Liver (tissue), 7 donors: ENCODE measurements at regions not wholly inside any gene's neighbourhood (a gene's known extent, or its start where the extent isn't known, plus 50 kb on each side); places are given as distances from the start of the nearest gene placed in this dataset.

ENCODE experiments used
- DNase-seq: peaks from one replicate; pipeline ENCODE4 v3.0.0-alpha.2; 2017; ENCODE audit warnings: low spot score
- H3K27ac ChIP-seq, 2 donors: one replicate each; pipeline ENCODE4 v1.7.0; 2013; ENCODE audit warnings: inconsistent platforms in 2 of 2, low read length in 2 of 2, control low read depth in 1 of 2, low read depth in 1 of 2, mild to moderate bottlenecking in 1 of 2
- H3K27me3 ChIP-seq, 4 donors: one replicate each; pipeline versions ENCODE4 v1.6.1 to v1.7.0; 2013; ENCODE audit warnings: low read length in 3 of 4, inconsistent platforms in 1 of 4, mild to moderate bottlenecking in 1 of 4, moderate library complexity in 1 of 4; ENCODE audit not compliant: control insufficient read depth in 4 of 4, insufficient read depth in 4 of 4
- H3K36me3 ChIP-seq, 4 donors: one replicate each; pipeline versions ENCODE4 v1.6.1 to v1.7.0; 2013; ENCODE audit warnings: low read length in 3 of 4, mild to moderate bottlenecking in 3 of 4, low read depth in 1 of 4, moderate library complexity in 1 of 4; ENCODE audit not compliant: control insufficient read depth in 4 of 4, insufficient read depth in 3 of 4
- H3K4me1 ChIP-seq, 4 donors: one replicate each; pipeline versions ENCODE4 v1.6.1 to v1.7.0; 2013; ENCODE audit warnings: low read length in 3 of 4, mild to moderate bottlenecking in 3 of 4, moderate library complexity in 1 of 4; ENCODE audit not compliant: control insufficient read depth in 4 of 4, insufficient read depth in 4 of 4
- H3K4me3 ChIP-seq, 3 donors: one replicate each; pipeline versions ENCODE4 v1.6.1 to v1.7.0; 2013; ENCODE audit warnings: low read length in 3 of 3, control low read depth in 1 of 3, low read depth in 1 of 3, mild to moderate bottlenecking in 1 of 3
- H3K9ac ChIP-seq, 2 donors: one replicate each; pipeline ENCODE4 v1.7.0; 2013; ENCODE audit warnings: low read length in 2 of 2, mild to moderate bottlenecking in 2 of 2, moderate library complexity in 2 of 2, control low read depth in 1 of 2, low read depth in 1 of 2
- H3K9me3 ChIP-seq, 4 donors: one replicate each; pipeline versions ENCODE4 v1.6.1 to v1.7.0; 2013; ENCODE audit warnings: low read length in 3 of 4; ENCODE audit not compliant: control insufficient read depth in 4 of 4
- FOXA1 ChIP-seq: IDR thresholded peaks from 2 replicates; pipeline ENCODE4 v1.6.1; 2016; ENCODE audit warnings: antibody characterized with exemption
- FOXA2 ChIP-seq: IDR thresholded peaks from 2 replicates; pipeline ENCODE4 v1.6.1; 2016; ENCODE audit warnings: antibody characterized with exemption
- GABPA ChIP-seq, 2 donors: IDR thresholded peaks in 1 of 2; conservative IDR thresholded peaks in 1 of 2; 2 replicates each; pipeline ENCODE4 v1.6.1; 2016; ENCODE audit warnings: antibody characterized with exemption in 2 of 2, mild to moderate bottlenecking in 1 of 2, moderate library complexity in 1 of 2
- HNF4A ChIP-seq, 2 donors: conservative IDR thresholded peaks; 2 replicates each; pipeline ENCODE4 v1.6.1; 2016; ENCODE audit warnings: antibody characterized with exemption in 2 of 2, mild to moderate bottlenecking in 2 of 2
- HNF4G ChIP-seq: IDR thresholded peaks from 2 replicates; pipeline ENCODE4 v1.6.1; 2016; ENCODE audit warnings: antibody characterized with exemption
- JUND ChIP-seq, 2 donors: IDR thresholded peaks; 2 replicates each; pipeline ENCODE4 v1.6.1; 2016; ENCODE audit warnings: antibody characterized with exemption in 2 of 2
- MAX ChIP-seq: IDR thresholded peaks from 2 replicates; pipeline ENCODE4 v1.6.1; 2016; ENCODE audit warnings: antibody characterized with exemption
- NR2F2 ChIP-seq: IDR thresholded peaks from 2 replicates; pipeline ENCODE4 v1.6.1; 2016; ENCODE audit warnings: antibody characterized with exemption
- RAD21 ChIP-seq, 2 donors: IDR thresholded peaks; 2 replicates each; pipeline ENCODE4 v1.6.1; 2016; ENCODE audit warnings: antibody characterized with exemption in 2 of 2, mild to moderate bottlenecking in 2 of 2
- REST ChIP-seq: IDR thresholded peaks from 2 replicates; pipeline ENCODE4 v1.6.1; 2016; ENCODE audit warnings: antibody characterized with exemption, mild to moderate bottlenecking
- RXRA ChIP-seq, 2 donors: IDR thresholded peaks; 2 replicates each; pipeline ENCODE4 v1.6.1; 2017 to 2018; ENCODE audit warnings: antibody characterized with exemption in 2 of 2, mild to moderate bottlenecking in 1 of 2
- SP1 ChIP-seq: IDR thresholded peaks from 2 replicates; pipeline ENCODE4 v1.6.1; 2018; ENCODE audit warnings: antibody characterized with exemption, mild to moderate bottlenecking
- TAF1 ChIP-seq: conservative IDR thresholded peaks from 2 replicates; pipeline ENCODE4 v1.6.1; 2016; ENCODE audit warnings: antibody characterized with exemption, mild to moderate bottlenecking
- YY1 ChIP-seq: IDR thresholded peaks from 2 replicates; pipeline ENCODE4 v1.6.1; 2016; ENCODE audit warnings: antibody characterized with exemption, mild to moderate bottlenecking
- WGBS: extraction: QIAGEN DNeasy Blood & Tissue Kit; methylation state at CpG from one replicate; pipeline ENCODE4 v1.1.7; 2013; 5-methylcytosine and 5-hydroxymethylcytosine counted together
- TF ChIP-seq, protein P1 (sequence below): IDR thresholded peaks from 2 replicates; pipeline ENCODE4 v1.6.1; 2016; ENCODE audit warnings: antibody characterized with exemption
- donor health status: healthy.
- donor health status: healthy.
- donor health status: healthy.
- donor health status: healthy.

GRCh38 chr2:236454076-236454475, 115.5 kb upstream of the ACKR3 start:
- no peak overlapping the region for H3K9ac ChIP-seq
- no peak overlapping the region for H3K4me3 ChIP-seq
- peaks cover 0 to 5% (median 0%) of the 10 kb centered on the region in 4 donors for H3K27me3 ChIP-seq
- no peak for TF ChIP-seq RAD21 (IDR thresholded peaks at IDR 0.05)
- H3K36me3 ChIP-seq: no peaks in the 10 kb centered on the region
- no peaks in the 10 kb centered on the region for H3K9me3 ChIP-seq
- H3K4me1 ChIP-seq: no peaks in the 10 kb centered on the region
- H3K27ac ChIP-seq: no peak overlapping the region
- WGBS: 94% methylated on average over 10 of the region's 10 CpGs
- no peak for DNase-seq

DNA sequence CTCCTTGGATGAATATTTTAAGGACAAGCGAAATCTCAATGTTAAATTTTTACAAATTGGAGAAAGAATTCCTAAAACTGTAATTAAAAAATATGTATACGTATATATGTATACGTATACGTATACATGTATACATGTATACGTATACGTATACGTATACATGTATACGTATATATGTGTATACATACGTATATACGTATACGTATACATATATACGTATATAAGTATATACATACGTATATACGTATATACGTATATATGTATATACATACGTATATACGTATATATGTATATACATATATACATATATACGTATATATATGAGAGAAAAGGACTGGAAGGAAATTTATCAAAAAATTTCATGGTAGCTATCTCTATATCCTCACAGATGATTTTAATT, 110.2 kb upstream of the ACKR3 start:
- WGBS: 94% methylated on average over 18 of the region's 18 CpGs

More for the DNA sequence above, 110.2 kb upstream of the ACKR3 start:
- peaks cover 0 to 5% (median 0%) of the 10 kb centered on the region in 4 donors for H3K27me3 ChIP-seq
- no peaks in the 10 kb centered on the region for H3K4me1 ChIP-seq
- no peak overlapping the region for H3K27ac ChIP-seq
- no peaks in the 10 kb centered on the region for H3K36me3 ChIP-seq
- DNase-seq: no peak
- TF ChIP-seq GABPA (IDR thresholded peaks at IDR 0.05 in 1 of 2, conservative IDR thresholded peaks at IDR 0.05 in 1 of 2): no peak
- no peak for TF ChIP-seq YY1
- TF ChIP-seq FOXA1: no peak
- TF ChIP-seq RXRA (IDR thresholded peaks at IDR 0.05): no peak
- no peak for TF ChIP-seq MAX
- no peak for TF ChIP-seq NR2F2
- TF ChIP-seq SP1: no peak
- no peak for TF ChIP-seq JUND (IDR thresholded peaks at IDR 0.05)
- TF ChIP-seq HNF4G: no peak
- no peak for TF ChIP-seq RAD21 (IDR thresholded peaks at IDR 0.05)
- no peak for TF ChIP-seq TAF1
- no peak for TF ChIP-seq FOXA2
- TF ChIP-seq HNF4A (conservative IDR thresholded peaks at IDR 0.05): no peak
- TF ChIP-seq REST: no peak
- TF ChIP-seq, protein P1, sequence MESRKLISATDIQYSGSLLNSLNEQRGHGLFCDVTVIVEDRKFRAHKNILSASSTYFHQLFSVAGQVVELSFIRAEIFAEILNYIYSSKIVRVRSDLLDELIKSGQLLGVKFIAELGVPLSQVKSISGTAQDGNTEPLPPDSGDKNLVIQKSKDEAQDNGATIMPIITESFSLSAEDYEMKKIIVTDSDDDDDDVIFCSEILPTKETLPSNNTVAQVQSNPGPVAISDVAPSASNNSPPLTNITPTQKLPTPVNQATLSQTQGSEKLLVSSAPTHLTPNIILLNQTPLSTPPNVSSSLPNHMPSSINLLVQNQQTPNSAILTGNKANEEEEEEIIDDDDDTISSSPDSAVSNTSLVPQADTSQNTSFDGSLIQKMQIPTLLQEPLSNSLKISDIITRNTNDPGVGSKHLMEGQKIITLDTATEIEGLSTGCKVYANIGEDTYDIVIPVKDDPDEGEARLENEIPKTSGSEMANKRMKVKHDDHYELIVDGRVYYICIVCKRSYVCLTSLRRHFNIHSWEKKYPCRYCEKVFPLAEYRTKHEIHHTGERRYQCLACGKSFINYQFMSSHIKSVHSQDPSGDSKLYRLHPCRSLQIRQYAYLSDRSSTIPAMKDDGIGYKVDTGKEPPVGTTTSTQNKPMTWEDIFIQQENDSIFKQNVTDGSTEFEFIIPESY: no peak
- peaks cover 0 to 3% (median 1%) of the 10 kb centered on the region in 4 donors for H3K9me3 ChIP-seq
- H3K4me3 ChIP-seq: no peak overlapping the region
- H3K9ac ChIP-seq: no peak overlapping the region
